ENCODE measurements at regions not wholly inside any gene's neighbourhood (a gene's known extent, or its start where the extent isn't known, plus 50 kb on each side); places are given as distances from the start of the nearest gene placed in this dataset.

GRCh38 chr7:95672434-95672833 is 76.1 kb upstream of the PDK4 start:
- Histone ChIP-seq H3K27me3 (ENCODE audit: insufficient read depth, low read length) (no peaks in the 10 kb centered on the region), H4K8ac (replicated peaks; ENCODE audit: insufficient read length, low read depth, low read length) (no peak overlapping the region), H2BK120ac (ENCODE audit: low read depth, low read length, poor library complexity, severe bottlenecking) (no peak overlapping the region), H3K79me2 (ENCODE audit: insufficient read depth, low read length) (no peaks in the 10 kb centered on the region), H3K18ac (ENCODE audit: insufficient read length, low read depth, low read length) (no peak overlapping the region), H3K14ac (ENCODE audit: insufficient read depth, low read length) (no peak overlapping the region), H3K23ac (ENCODE audit: insufficient read length, low read depth, low read length) (no peak overlapping the region), H3K4me2 (ENCODE audit: insufficient read depth, insufficient read length, low read length) (no peak overlapping the region), H3K4ac (ENCODE audit: low read depth, low read length) (no peak overlapping the region), H4K91ac (ENCODE audit: insufficient read length, low read depth, low read length) (no peak overlapping the region), H3K79me1 (ENCODE audit: insufficient read depth, low read depth, low read length, poor library complexity, severe bottlenecking) (no peaks in the 10 kb centered on the region), H3K4me1 (ENCODE audit: insufficient read depth, low read length) (no peaks in the 10 kb centered on the region), H4K5ac (ENCODE audit: insufficient read length, low read depth, low read length) (no peak overlapping the region), H3K23me2 (ENCODE audit: insufficient read length, low read depth, low read length, poor library complexity, severe bottlenecking) (no peaks in the 10 kb centered on the region), H2BK5ac (ENCODE audit: insufficient read length, low read length) (no peak overlapping the region), H3K9ac (ENCODE audit: extremely low read depth, insufficient read length, low read length) (no peak overlapping the region), H2AK5ac (ENCODE audit: insufficient read length, low read length) (no peak overlapping the region), H3T11ph (ENCODE audit: low read length) (no peak overlapping the region), H2BK12ac (ENCODE audit: insufficient read length, low read depth, low read length) (no peak overlapping the region), H3K9me3 (ENCODE audit: control insufficient read depth, low read depth, low read length) (no peaks in the 10 kb centered on the region), H2BK20ac (ENCODE audit: low read depth, low read length, poor library complexity, severe bottlenecking) (no peak overlapping the region), H3K27ac (ENCODE audit: insufficient read length, low read depth, low read length) (no peak overlapping the region), H3K56ac (ENCODE audit: insufficient read length, low read depth, low read length) (no peak overlapping the region), H2AFZ (ENCODE audit: low read length) (no peak overlapping the region), H2BK15ac (ENCODE audit: low read depth, low read length) (no peak overlapping the region), H4K20me1 (ENCODE audit: control insufficient read depth, insufficient read depth, insufficient read length) (no peaks in the 10 kb centered on the region)
- H3K27me3 Mint-ChIP-seq (ENCODE audit: low read depth): no peaks in the 10 kb centered on the region; the same call in 1 of the 2 replicates
- no peaks in the 10 kb centered on the region for H3K36me3 Mint-ChIP-seq (ENCODE audit: insufficient read depth in 1 of 3, low read depth in 3 of 3)
- no peaks in the 10 kb centered on the region for H3K9me3 Mint-ChIP-seq
- no peak overlapping the region for H3K27ac Mint-ChIP-seq
- DNase-seq: no peak
- no peaks in the 10 kb centered on the region for H3K4me1 Mint-ChIP-seq
- WGBS (ENCODE audit: extremely low coverage, insufficient read length, low lambda C conversion rate): no CpG with 5 or more reads among the region's 2 CpGs
- no peak for TF ChIP-seq CTCF (conservative IDR thresholded peaks at IDR 0.05)
- no peak overlapping the region for H3K4me3 Mint-ChIP-seq

All from H9 (cell line).